ENCODE measurements at regions not wholly inside any gene's neighbourhood (a gene's known extent, or its start where the extent isn't known, plus 50 kb on each side); places are given as distances from the start of the nearest gene placed in this dataset.

DNA sequence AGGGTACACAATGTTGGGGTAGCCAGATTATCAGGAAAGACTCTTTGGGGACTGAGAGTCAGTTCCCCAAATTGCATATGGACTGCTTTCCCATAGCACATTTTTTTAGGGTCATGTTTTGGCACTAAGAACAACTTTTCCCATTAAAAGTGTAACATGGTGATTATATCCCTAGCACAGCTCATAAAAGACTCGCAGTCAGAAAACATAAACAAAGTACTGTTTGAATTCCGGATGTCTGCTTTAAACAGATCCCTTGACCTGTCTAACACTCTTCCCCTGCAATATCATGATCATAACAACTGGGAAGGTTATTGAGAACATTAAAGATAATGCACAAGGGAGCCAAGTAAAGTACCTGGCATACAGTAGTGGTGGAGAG lies 262.2 kb downstream of the ASXL3 start:
- ChIA-PET CTCF (no interaction called here), POLR2A (ENCODE audit: unreplicated experiment) (no interaction called here)
- Histone ChIP-seq H3K4me2 (no peak overlapping the region), H3K9me3 (ENCODE audit: insufficient read depth, low read depth) (no peaks in the 10 kb centered on the region), H4K20me1 (ENCODE audit: insufficient read depth) (no peaks in the 10 kb centered on the region), H3K9me2 (ENCODE audit: insufficient read depth) (no peaks in the 10 kb centered on the region), H3K4me3 (no peak overlapping the region), H3K79me2 (ENCODE audit: low read depth) (no peaks in the 10 kb centered on the region), H3K4me1 (replicated peaks; ENCODE audit: insufficient read depth) (no peaks in the 10 kb centered on the region), H3F3A (ENCODE audit: insufficient read depth, low read depth) (no peaks in the 10 kb centered on the region), H3K36me3 (ENCODE audit: low read depth) (no peaks in the 10 kb centered on the region), H2AFZ (no peak overlapping the region), H3K27me3 (ENCODE audit: insufficient read depth, low read depth) (no peaks in the 10 kb centered on the region), H3K27ac (no peak overlapping the region)
- intact Hi-C loops (cut with micrococcal nuclease; ENCODE audit: unreplicated experiment), result no loop called here
- no peak for DNase-seq
- TF ChIP-seq EZH2 (IDR thresholded peaks at IDR 0.05; ENCODE audit: low read depth), result no peak
- TF ChIP-seq, protein P1, sequence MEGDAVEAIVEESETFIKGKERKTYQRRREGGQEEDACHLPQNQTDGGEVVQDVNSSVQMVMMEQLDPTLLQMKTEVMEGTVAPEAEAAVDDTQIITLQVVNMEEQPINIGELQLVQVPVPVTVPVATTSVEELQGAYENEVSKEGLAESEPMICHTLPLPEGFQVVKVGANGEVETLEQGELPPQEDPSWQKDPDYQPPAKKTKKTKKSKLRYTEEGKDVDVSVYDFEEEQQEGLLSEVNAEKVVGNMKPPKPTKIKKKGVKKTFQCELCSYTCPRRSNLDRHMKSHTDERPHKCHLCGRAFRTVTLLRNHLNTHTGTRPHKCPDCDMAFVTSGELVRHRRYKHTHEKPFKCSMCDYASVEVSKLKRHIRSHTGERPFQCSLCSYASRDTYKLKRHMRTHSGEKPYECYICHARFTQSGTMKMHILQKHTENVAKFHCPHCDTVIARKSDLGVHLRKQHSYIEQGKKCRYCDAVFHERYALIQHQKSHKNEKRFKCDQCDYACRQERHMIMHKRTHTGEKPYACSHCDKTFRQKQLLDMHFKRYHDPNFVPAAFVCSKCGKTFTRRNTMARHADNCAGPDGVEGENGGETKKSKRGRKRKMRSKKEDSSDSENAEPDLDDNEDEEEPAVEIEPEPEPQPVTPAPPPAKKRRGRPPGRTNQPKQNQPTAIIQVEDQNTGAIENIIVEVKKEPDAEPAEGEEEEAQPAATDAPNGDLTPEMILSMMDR (conservative IDR thresholded peaks at IDR 0.05), result no peak
- no TSS peak for BruUV-seq (replicated peaks)

DNA sequence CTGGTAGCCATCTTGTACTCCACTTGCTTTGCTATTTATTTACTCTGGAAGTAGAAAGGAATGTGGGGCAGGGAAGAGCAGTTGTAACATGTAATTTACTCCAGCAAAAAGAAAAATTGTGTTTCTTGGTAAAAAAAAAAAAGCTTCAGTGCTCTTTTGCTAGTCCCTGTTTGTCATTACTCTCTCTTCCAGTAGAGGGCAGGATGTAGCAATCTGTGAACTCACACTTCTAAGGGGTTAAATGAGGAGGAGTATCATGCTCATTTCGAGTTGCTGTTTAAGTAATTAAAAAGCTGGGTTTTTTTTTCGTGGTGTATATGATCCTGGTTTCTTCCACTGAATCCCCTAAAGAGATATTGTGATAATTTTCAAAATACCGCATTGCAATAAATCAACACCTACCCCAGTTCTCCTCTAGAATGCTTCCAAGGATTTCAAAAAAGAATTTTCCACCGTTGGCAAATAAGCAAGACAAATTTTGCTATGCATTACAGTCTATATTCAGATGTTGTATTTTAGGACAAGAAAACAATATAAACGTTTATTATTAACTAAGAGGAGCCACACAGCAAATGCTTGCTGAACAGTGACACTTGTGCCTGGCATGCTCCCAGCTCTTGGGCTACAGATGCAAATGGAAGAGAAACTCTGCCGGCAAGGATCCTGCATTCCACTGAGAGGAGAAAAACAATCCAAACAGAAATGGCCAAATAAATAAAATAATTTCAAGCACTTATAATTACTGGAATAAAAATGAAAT lies 261.6 kb downstream of the ASXL3 start:
- Histone ChIP-seq H3K27ac (no peak overlapping the region), H3K4me2 (no peak overlapping the region), H3F3A (ENCODE audit: insufficient read depth, low read depth) (no peaks in the 10 kb centered on the region), H3K36me3 (ENCODE audit: low read depth) (no peaks in the 10 kb centered on the region), H3K4me3 (no peak overlapping the region), H3K4me1 (replicated peaks; ENCODE audit: insufficient read depth) (no peaks in the 10 kb centered on the region), H3K27me3 (ENCODE audit: insufficient read depth, low read depth) (no peaks in the 10 kb centered on the region), H2AFZ (no peak overlapping the region), H4K20me1 (ENCODE audit: insufficient read depth) (no peaks in the 10 kb centered on the region), H3K9me2 (ENCODE audit: insufficient read depth) (no peaks in the 10 kb centered on the region), H3K9me3 (ENCODE audit: insufficient read depth, low read depth) (no peaks in the 10 kb centered on the region), H3K79me2 (ENCODE audit: low read depth) (no peaks in the 10 kb centered on the region)
- CTCF ChIA-PET, result interaction anchor here (0.7 kb wide), 1 partner anchor 9 kb away, joined by 3 read pairs; no protein-coding TSS in a partner anchor
- no peak for DNase-seq
- POLR2A ChIA-PET (ENCODE audit: unreplicated experiment), result no interaction called here
- TF ChIP-seq EZH2 (IDR thresholded peaks at IDR 0.05; ENCODE audit: low read depth), result no peak
- TF ChIP-seq, protein P1 (conservative IDR thresholded peaks at IDR 0.05), result peak; percentile 65
- no TSS peak for BruUV-seq (replicated peaks)
- intact Hi-C loops (cut with micrococcal nuclease; ENCODE audit: unreplicated experiment), result loop anchor here (2.0 to 5.0 kb wide), 2 partner anchors 483 to 948 kb away; no protein-coding TSS in a partner anchor

DNA sequence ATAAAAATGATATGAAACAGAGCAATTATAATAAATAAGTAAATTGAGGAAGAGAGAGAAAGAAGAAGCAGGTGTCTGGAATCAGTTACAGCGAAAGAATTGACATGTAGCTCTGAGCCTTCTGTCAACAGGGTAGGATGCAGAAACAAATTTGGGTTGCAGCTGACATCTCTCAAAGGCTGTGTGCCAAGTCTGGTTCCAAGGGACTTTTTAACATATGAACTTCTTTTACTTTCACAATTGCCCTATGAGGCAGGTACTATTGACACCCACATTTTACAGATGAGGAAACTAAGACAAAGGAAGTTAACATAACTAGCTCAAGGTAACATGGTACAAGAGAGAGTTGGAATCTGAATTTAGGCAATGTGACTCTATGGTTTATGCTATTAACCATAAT lies 260.0 kb downstream of the ASXL3 start:
- Histone ChIP-seq H3K4me2 (no peak overlapping the region), H3K79me2 (ENCODE audit: low read depth) (no peaks in the 10 kb centered on the region), H3K4me1 (replicated peaks; ENCODE audit: insufficient read depth) (no peaks in the 10 kb centered on the region), H3F3A (ENCODE audit: insufficient read depth, low read depth) (no peaks in the 10 kb centered on the region), H2AFZ (no peak overlapping the region), H3K27ac (no peak overlapping the region), H3K36me3 (ENCODE audit: low read depth) (no peaks in the 10 kb centered on the region), H3K9me2 (ENCODE audit: insufficient read depth) (no peaks in the 10 kb centered on the region), H4K20me1 (ENCODE audit: insufficient read depth) (no peaks in the 10 kb centered on the region), H3K9me3 (ENCODE audit: insufficient read depth, low read depth) (no peaks in the 10 kb centered on the region), H3K4me3 (no peak overlapping the region), H3K27me3 (ENCODE audit: insufficient read depth, low read depth) (no peaks in the 10 kb centered on the region)
- BruUV-seq (replicated peaks), result no TSS peak
- CTCF ChIA-PET, result no interaction called here
- intact Hi-C loops (cut with micrococcal nuclease; ENCODE audit: unreplicated experiment), result loop anchor here (2.0 to 5.0 kb wide), 2 partner anchors 485 to 949 kb away; no protein-coding TSS in a partner anchor
- TF ChIP-seq EZH2 (IDR thresholded peaks at IDR 0.05; ENCODE audit: low read depth), result no peak
- TF ChIP-seq, protein P1 (conservative IDR thresholded peaks at IDR 0.05), result no peak
- POLR2A ChIA-PET (ENCODE audit: unreplicated experiment), result no interaction called here
- no peak for DNase-seq

All from PC-9 (cell line).